T-helper 1 cell (primary cell): ENCODE measurements at regions not wholly inside any gene's neighbourhood (a gene's known extent, or its start where the extent isn't known, plus 50 kb on each side); places are given as distances from the start of the nearest gene placed in this dataset.

Source experiments
- DNase-seq, 5 donors: peaks; one replicate each; pipeline ENCODE4 v3.0.0-alpha.2; 2012 to 2020

DNA sequence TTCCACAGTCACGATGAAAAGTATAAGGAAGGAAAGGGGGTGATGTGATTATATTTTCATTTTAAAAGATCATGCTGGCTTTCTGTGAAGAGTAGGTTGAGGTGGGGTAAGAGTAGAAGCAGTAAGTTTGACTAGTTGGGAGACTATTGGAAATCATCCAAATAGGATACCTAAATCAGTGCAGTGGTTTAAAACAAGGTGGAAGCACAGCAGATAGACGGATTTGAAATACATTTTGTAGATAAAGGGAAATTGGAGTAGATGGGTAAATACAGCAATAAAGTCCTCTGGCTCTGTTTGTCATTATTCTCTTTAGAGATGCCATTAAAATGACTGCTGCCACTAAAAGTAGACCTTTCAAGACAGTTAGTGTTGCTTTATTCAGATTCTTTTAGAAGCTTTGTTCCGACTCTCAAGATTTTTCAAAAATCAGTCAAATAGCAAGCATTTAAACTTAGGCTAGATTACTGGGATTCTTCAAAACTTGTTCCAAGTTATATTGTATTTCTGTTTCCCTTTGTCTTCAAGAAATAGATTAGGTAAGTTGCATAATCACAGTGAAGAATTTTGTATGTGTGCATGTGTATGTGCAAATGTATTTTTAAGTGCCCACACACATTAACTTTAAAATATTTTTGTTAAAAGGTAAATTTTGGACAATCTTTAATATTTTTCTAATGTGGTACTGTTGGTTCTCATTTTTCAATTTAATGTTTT, 61.7 kb upstream of the DTNA start:
- DNase-seq: no peak

GRCh38 chr18:34649080-34649479, 61.0 kb upstream of the DTNA start:
- no peak for DNase-seq

DNA sequence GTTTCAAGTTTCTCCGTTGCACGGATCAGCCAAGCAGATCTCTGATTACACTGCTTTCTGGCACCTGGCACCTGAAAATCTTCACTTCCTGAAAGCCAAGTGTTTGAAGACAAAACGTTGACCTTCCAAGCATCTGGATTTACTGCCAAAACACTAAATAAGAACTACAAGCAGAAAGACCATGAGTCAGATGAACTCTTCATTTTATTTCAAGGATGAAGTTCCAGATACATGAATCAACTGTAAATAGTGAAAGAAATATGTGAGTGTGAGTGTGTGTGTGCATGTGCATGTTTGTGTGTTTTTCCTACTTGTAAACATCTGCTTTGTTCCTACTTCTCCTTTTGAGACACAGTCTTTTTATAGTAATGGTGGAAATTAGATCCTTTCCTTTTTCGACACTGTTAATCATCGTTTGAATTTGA, 60.0 kb upstream of the DTNA start:
- DNase-seq: no peak

DNA sequence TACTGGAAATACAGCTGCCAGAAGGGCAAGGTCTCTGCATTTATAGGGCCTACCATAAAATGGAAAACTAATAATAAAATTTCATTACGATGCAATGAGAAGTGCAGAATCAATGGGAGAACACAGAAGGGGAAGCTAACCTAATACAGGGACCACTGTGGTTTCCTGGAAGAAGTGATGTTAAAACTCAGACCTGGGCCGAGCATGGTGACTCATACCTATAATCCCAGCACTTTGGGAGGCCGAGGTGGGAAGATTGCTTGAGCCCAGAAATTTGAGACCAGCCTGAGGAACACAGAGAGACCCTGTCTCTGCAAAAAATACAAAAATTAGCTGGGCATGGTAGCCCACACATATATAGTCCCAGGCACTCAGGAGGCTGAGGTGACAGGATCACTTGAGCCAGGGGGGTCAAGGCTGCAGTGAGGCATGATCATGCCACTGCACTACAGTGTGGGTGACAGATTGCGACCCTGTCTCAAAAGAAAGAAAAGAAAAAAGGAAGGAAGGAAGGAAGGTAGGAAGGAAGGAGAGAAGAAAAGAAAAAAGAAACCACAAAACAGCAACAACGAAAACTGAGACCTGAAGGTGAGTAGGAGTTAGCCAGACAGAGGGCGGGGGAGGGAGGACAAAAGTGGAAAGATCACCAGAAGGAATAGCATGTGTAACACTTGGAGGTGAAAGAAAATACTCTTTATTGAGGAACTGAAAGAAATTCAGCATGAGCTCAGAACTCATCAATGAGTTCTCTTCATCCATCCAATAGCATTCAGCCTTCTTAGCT, 58.3 kb upstream of the DTNA start:
- DNase-seq: no peak

GRCh38 chr18:34655131-34655530, 55.0 kb upstream of the DTNA start:
- no peak for DNase-seq

- DNase-seq: no peak
Measured at GRCh38 chr18:34657860-34658500, 52.1 kb upstream of the DTNA start.

- DNase-seq: no peak
Measured at GRCh38 chr18:34659579-34660517, 50.2 kb upstream of the DTNA start.
